ENCODE measurements at regions not wholly inside any gene's neighbourhood (a gene's known extent, or its start where the extent isn't known, plus 50 kb on each side); places are given as distances from the start of the nearest gene placed in this dataset.

DNA sequence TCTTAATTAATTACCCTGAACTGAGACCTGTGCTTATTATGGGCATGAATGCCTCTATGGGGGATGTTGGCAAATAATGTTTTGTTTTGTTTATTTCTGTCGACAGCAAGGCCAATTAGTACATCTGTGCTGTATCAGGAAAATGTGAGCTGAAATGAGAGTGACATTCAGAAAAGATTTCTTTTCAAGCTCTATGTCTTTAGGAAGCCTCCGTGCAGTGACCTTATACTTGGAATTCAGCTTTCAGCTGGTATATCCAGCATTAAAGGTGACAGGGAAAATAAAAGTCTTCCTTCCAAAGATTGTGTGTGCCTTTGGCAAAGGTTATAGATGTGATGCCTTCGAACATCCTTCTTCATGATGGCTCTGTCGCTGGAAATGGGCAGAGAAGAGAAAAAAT lies 1061.1 kb downstream of the SORCS3 start:
- TF ChIP-seq, protein P1, sequence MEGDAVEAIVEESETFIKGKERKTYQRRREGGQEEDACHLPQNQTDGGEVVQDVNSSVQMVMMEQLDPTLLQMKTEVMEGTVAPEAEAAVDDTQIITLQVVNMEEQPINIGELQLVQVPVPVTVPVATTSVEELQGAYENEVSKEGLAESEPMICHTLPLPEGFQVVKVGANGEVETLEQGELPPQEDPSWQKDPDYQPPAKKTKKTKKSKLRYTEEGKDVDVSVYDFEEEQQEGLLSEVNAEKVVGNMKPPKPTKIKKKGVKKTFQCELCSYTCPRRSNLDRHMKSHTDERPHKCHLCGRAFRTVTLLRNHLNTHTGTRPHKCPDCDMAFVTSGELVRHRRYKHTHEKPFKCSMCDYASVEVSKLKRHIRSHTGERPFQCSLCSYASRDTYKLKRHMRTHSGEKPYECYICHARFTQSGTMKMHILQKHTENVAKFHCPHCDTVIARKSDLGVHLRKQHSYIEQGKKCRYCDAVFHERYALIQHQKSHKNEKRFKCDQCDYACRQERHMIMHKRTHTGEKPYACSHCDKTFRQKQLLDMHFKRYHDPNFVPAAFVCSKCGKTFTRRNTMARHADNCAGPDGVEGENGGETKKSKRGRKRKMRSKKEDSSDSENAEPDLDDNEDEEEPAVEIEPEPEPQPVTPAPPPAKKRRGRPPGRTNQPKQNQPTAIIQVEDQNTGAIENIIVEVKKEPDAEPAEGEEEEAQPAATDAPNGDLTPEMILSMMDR (IDR thresholded peaks at IDR 0.05): no peak
- TF ChIP-seq POLR2AphosphoS5 (IDR thresholded peaks at IDR 0.05): no peak
